Activated naive CD8-positive, alpha-beta T cell treated with anti-CD3 and anti-CD28 coated beads, Interleukin-2, amount 50 U/mL, for 24 hours (primary cell): ENCODE measurements at regions not wholly inside any gene's neighbourhood (a gene's known extent, or its start where the extent isn't known, plus 50 kb on each side); places are given as distances from the start of the nearest gene placed in this dataset.
A peak's percentile ranks its signal among the peaks of the same experiment; 100 is the strongest.

Experiments
- ATAC-seq: fragments of 150-1000 bp; cut with Tn5 transposase; one replicate; pipeline ENCODE4 v1.10.0; 2021
- DNase-seq: peaks from one replicate; pipeline ENCODE4 v3.0.0; 2021
- H3K27ac Mint-ChIP-seq: one replicate; pipeline ENCODE4 v1.8.0; 2021; ENCODE audit warnings: mild to moderate bottlenecking, mixed read lengths
- H3K27me3 Mint-ChIP-seq: one replicate; pipeline ENCODE4 v1.8.0; 2021; ENCODE audit warnings: mixed read lengths
- H3K36me3 Mint-ChIP-seq: one replicate; pipeline ENCODE4 v1.8.0; 2021; ENCODE audit warnings: low read depth, mixed read lengths
- H3K4me1 Mint-ChIP-seq: one replicate; pipeline ENCODE4 v1.8.0; 2021; ENCODE audit warnings: mixed read lengths
- H3K4me3 Mint-ChIP-seq: one replicate; pipeline ENCODE4 v1.8.0; 2021; ENCODE audit warnings: mild to moderate bottlenecking, moderate library complexity, mixed read lengths
- H3K9me3 Mint-ChIP-seq: one replicate; pipeline ENCODE4 v1.8.0; 2021; ENCODE audit warnings: mixed read lengths

DNA sequence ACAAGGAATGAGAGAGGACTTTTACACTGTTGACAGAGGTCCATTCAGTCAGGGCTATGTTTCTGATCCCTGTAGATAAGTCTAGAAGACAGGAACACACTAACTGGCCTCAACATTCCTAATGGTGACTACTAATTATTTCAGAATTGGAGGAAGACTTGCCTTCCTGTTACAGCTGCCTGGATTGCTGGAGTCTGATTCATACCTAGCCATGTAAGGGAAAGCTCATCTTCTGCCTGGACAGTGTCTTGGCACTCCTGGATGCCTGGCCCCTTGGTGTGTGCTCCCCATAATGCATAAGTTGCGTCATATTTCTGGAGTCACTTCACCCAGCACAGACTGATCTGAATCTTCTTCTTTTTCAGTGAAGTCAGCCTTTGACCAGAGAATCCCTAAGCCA lies 326.0 kb upstream of the RUNX1 start:
- ATAC-seq, result no peak
- Mint-ChIP-seq H3K36me3 (no peaks in the 10 kb centered on the region), H3K9me3 (no peaks in the 10 kb centered on the region), H3K27ac (no peak overlapping the region), H3K27me3 (no peaks in the 10 kb centered on the region), H3K4me3 (no peak overlapping the region), H3K4me1 (no peaks in the 10 kb centered on the region)
- no peak for DNase-seq

GRCh38 chr21:35373998-35374397 lies 324.9 kb upstream of the RUNX1 start:
- Mint-ChIP-seq H3K27ac (no peak overlapping the region), H3K27me3 (no peaks in the 10 kb centered on the region), H3K4me3 (no peak overlapping the region), H3K36me3 (no peaks in the 10 kb centered on the region), H3K4me1 (no peaks in the 10 kb centered on the region), H3K9me3 (no peaks in the 10 kb centered on the region)
- ATAC-seq (no peak), DNase-seq (no peak)

- Mint-ChIP-seq H3K27me3 (no peaks in the 10 kb centered on the region), H3K4me3 (no peak overlapping the region), H3K9me3 (no peaks in the 10 kb centered on the region), H3K27ac (no peak overlapping the region), H3K4me1 (peaks cover 2% of the 10 kb centered on the region), H3K36me3 (no peaks in the 10 kb centered on the region)
- DNase-seq (no peak), ATAC-seq (no peak)
Measured at GRCh38 chr21:35372201-35372600, 323.1 kb upstream of the RUNX1 start.

DNA sequence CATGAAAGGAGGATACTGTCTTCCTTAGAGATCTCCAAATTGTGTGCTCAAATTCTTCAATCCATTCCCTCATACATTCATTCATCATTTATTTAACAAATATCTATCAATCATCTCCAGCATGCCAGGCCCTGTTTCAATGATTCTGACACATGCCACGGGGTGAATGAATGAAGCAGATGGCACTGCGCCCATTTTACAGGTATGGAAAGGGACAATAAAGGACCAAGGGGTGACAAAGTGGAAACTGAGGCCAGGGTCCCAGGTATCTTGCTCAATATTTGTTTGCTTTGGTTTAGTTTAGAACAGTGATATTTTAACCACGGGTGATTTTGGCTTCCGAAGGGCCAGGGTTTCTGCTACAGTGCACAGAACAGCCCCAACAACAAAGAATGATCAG lies 321.6 kb upstream of the RUNX1 start:
- Mint-ChIP-seq H3K27me3 (no peaks in the 10 kb centered on the region), H3K36me3 (no peaks in the 10 kb centered on the region), H3K27ac (no peak overlapping the region), H3K4me1 (peaks cover 2% of the 10 kb centered on the region), H3K4me3 (no peak overlapping the region), H3K9me3 (no peaks in the 10 kb centered on the region)
- ATAC-seq, result no peak
- no peak for DNase-seq

DNA sequence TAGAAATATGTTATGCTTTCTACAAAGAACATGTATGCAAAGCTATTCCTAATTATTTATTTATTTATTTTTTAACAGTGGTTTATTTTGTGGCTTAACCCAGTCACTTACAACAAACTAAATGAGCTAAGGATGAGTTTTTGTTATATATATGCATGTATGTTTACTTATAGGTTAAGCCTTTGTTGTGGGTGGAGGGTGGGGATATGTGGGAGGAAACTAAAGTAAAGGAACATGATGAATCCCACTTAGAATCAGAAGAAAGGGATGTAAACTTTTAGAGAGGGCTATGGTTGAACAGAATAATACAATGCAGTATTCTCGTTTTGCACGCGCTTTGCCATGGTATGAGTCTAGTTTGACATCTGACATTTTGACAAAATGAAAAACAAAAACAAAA lies 321.0 kb upstream of the RUNX1 start:
- peaks cover 2% of the 10 kb centered on the region for H3K4me1 Mint-ChIP-seq
- ATAC-seq, result no peak
- no peak overlapping the region for H3K4me3 Mint-ChIP-seq
- no peaks in the 10 kb centered on the region for H3K27me3 Mint-ChIP-seq
- H3K9me3 Mint-ChIP-seq, result no peaks in the 10 kb centered on the region
- no peak overlapping the region for H3K27ac Mint-ChIP-seq
- DNase-seq, result no peak
- H3K36me3 Mint-ChIP-seq, result no peaks in the 10 kb centered on the region

DNA sequence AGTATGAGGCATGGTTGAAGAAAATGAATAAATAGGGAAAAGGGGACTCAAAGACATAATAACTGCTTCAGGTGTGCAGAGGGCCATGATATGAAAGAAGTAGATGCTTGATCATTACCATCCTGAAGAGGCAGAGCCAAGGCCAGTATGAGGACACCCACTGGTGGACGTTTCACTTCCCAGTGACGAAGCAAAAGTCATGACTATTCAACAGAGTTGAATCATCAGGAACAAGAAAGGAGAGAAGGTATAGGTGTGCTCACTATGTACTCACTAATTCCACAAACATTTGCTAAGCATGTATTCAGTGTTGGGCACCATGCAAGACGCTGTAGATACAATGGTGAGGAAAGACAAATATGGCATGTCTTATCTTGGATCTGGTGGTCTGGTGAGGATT lies 319.2 kb upstream of the RUNX1 start:
- H3K27ac Mint-ChIP-seq, result no peak overlapping the region
- H3K9me3 Mint-ChIP-seq, result peaks cover 4% of the 10 kb centered on the region
- H3K4me3 Mint-ChIP-seq, result no peak overlapping the region
- ATAC-seq (no peak), DNase-seq (no peak)
- H3K4me1 Mint-ChIP-seq, result peaks cover 3% of the 10 kb centered on the region
- H3K27me3 Mint-ChIP-seq, result no peaks in the 10 kb centered on the region
- no peaks in the 10 kb centered on the region for H3K36me3 Mint-ChIP-seq

GRCh38 chr21:35367553-35367952 lies 318.5 kb upstream of the RUNX1 start:
- peaks cover 4% of the 10 kb centered on the region for H3K9me3 Mint-ChIP-seq

GRCh38 chr21:35366394-35367080 lies 317.4 kb upstream of the RUNX1 start:
- no peaks in the 10 kb centered on the region for H3K27me3 Mint-ChIP-seq
- ATAC-seq (no peak), DNase-seq (no peak)

More at GRCh38 chr21:35367553-35367952, 318.5 kb upstream of the RUNX1 start:
- H3K36me3 Mint-ChIP-seq, result no peaks in the 10 kb centered on the region
- H3K27me3 Mint-ChIP-seq, result no peaks in the 10 kb centered on the region
- ATAC-seq (no peak), DNase-seq (no peak)
- H3K4me1 Mint-ChIP-seq, result peaks cover 4% of the 10 kb centered on the region
- no peak overlapping the region for H3K27ac Mint-ChIP-seq
- H3K4me3 Mint-ChIP-seq, result no peak overlapping the region

DNA sequence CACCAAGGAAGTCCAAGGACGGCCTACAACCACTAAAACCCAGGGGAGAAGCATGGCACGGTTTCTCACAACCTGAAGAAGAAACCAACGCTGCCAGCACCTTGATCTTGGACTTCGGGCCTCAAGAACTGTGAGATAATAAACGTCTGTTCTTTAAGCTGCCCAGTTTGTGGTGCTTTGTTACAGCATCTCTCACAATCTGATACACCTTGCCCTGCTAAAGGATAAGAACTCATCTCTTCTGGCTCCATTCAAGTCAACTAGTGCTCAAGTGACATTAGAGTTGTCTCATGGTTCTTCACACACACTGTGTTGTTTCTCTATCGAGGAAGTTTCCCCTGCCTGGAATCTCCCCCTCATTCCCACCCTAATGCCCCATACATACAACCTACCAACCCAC lies 314.4 kb upstream of the RUNX1 start:
- DNase-seq, result no peak
- Mint-ChIP-seq H3K27ac (no peak overlapping the region), H3K36me3 (no peaks in the 10 kb centered on the region), H3K4me3 (no peak overlapping the region), H3K4me1 (peaks cover 8% of the 10 kb centered on the region), H3K27me3 (no peaks in the 10 kb centered on the region), H3K9me3 (peaks cover 4% of the 10 kb centered on the region)
- ATAC-seq, result no peak

More at GRCh38 chr21:35366394-35367080, 317.4 kb upstream of the RUNX1 start:
- no peaks in the 10 kb centered on the region for H3K36me3 Mint-ChIP-seq
- peaks cover 6% of the 10 kb centered on the region for H3K4me1 Mint-ChIP-seq
- H3K9me3 Mint-ChIP-seq, result peaks cover 4% of the 10 kb centered on the region
- no peak overlapping the region for H3K27ac Mint-ChIP-seq
- no peak overlapping the region for H3K4me3 Mint-ChIP-seq

GRCh38 chr21:35361988-35362387 lies 312.9 kb upstream of the RUNX1 start:
- no peaks in the 10 kb centered on the region for H3K36me3 Mint-ChIP-seq
- no peaks in the 10 kb centered on the region for H3K27me3 Mint-ChIP-seq
- H3K27ac Mint-ChIP-seq, result no peak overlapping the region
- ATAC-seq (no peak), DNase-seq (no peak)
- H3K9me3 Mint-ChIP-seq, result peaks cover 4% of the 10 kb centered on the region
- no peak overlapping the region for H3K4me3 Mint-ChIP-seq
- H3K4me1 Mint-ChIP-seq, result peaks cover 21% of the 10 kb centered on the region

GRCh38 chr21:35360870-35361570 lies 311.9 kb upstream of the RUNX1 start:
- Mint-ChIP-seq H3K27ac (no peak overlapping the region), H3K4me3 (no peak overlapping the region), H3K27me3 (no peaks in the 10 kb centered on the region), H3K36me3 (no peaks in the 10 kb centered on the region), H3K4me1 (peaks cover 23% of the 10 kb centered on the region), H3K9me3 (peaks cover 4% of the 10 kb centered on the region)
- DNase-seq, result no peak
- ATAC-seq, result no peak

DNA sequence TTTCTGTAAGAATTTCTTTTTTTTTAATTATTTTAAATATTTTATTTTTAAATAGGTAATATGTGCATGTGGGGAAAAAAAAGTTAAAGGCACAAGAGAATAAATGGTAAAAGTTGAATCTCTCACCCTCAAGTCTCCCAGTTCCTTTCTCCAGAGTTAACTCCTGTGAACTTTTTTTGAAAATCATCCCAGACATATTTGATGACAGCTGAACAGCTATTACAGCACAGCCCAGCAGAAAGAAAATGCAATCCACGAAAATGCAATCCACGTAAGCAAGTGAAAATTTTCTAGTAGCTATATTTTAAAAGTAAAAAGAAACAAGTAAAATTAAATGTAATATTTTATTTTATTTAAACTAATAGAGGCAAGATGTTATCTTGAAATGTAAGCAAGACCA lies 310.0 kb upstream of the RUNX1 start:
- no peak overlapping the region for H3K27ac Mint-ChIP-seq
- peaks cover 12% of the 10 kb centered on the region for H3K9me3 Mint-ChIP-seq
- no peaks in the 10 kb centered on the region for H3K27me3 Mint-ChIP-seq

DNA sequence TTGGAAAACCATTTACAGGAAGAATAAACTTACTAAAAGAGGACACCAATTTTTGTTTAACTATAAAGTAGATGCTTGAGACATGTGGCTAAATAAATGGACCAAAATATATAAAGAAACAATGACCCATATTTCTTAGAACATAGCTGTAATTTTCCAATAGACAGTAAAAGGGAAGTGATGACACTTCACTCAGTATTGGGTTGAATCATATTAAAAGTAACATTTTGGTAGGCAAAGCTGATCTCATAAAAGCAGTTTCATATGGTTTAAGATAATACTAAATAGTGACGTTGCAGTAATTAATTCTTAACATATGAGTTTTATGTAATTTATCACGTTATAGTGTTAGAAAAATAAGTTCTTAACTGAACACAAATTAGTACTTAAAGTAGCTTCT lies 308.9 kb upstream of the RUNX1 start:
- DNase-seq (no peak), ATAC-seq (peak; percentile 84)

More for the DNA sequence above, 310.0 kb upstream of the RUNX1 start:
- peaks cover 24% of the 10 kb centered on the region for H3K4me1 Mint-ChIP-seq
- ATAC-seq (no peak), DNase-seq (no peak)
- H3K36me3 Mint-ChIP-seq, result no peaks in the 10 kb centered on the region
- H3K4me3 Mint-ChIP-seq, result no peak overlapping the region

GRCh38 chr21:35357041-35357780 lies 308.1 kb upstream of the RUNX1 start:
- peaks cover 9% of the 10 kb centered on the region for H3K9me3 Mint-ChIP-seq
- no peaks in the 10 kb centered on the region for H3K27me3 Mint-ChIP-seq

More for the DNA sequence above, 308.9 kb upstream of the RUNX1 start:
- no peaks in the 10 kb centered on the region for H3K36me3 Mint-ChIP-seq
- no peak overlapping the region for H3K4me3 Mint-ChIP-seq
- peaks cover 24% of the 10 kb centered on the region for H3K4me1 Mint-ChIP-seq
- H3K27ac Mint-ChIP-seq, result peak overlapping the region; percentile 69
- H3K27me3 Mint-ChIP-seq, result no peaks in the 10 kb centered on the region
- H3K9me3 Mint-ChIP-seq, result peaks cover 9% of the 10 kb centered on the region

DNA sequence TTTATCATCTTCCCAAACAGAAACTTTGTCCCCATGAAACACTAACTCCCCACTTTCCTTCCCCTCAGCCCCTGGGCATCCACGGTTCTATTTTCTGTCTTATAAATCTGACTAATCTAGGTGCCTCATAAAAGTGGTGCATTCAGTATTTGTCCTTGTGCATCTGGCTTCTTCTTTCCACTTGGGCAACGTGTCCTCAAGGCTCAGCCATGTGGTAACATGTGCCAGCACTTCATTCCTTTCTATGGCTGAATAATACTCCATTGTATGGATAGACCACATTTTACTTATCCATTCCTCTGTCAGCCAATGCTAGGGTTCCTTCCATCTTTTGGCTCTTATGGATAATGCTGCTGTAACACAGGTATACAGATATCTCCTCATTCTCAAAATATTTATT lies 305.0 kb upstream of the RUNX1 start:
- DNase-seq, result no peak
- Mint-ChIP-seq H3K9me3 (peaks cover 9% of the 10 kb centered on the region), H3K36me3 (no peaks in the 10 kb centered on the region), H3K27ac (no peak overlapping the region), H3K4me3 (no peak overlapping the region), H3K27me3 (no peaks in the 10 kb centered on the region), H3K4me1 (peaks cover 53% of the 10 kb centered on the region)
- ATAC-seq, result no peak

More at GRCh38 chr21:35357041-35357780, 308.1 kb upstream of the RUNX1 start:
- Mint-ChIP-seq H3K4me3 (no peak overlapping the region), H3K4me1 (peaks cover 28% of the 10 kb centered on the region), H3K27ac (peak overlapping the region; percentile 69), H3K36me3 (no peaks in the 10 kb centered on the region)
- no peak for ATAC-seq
- no peak for DNase-seq
